GM21528 (cell line): ENCODE measurements at regions not wholly inside any gene's neighbourhood (a gene's known extent, or its start where the extent isn't known, plus 50 kb on each side); places are given as distances from the start of the nearest gene placed in this dataset.
"Not testable (repeated sequence)": the region's sequence is repeated elsewhere in the genome, so short reads cannot be mapped to it uniquely, and the experiment has no call there.

Experiments
- ATAC-seq: cut with Tn5 transposase; IDR thresholded peaks from one replicate; pipeline ENCODE4 v1.9.1; 2021; ENCODE audit warnings: mild to moderate bottlenecking, moderate library complexity; ENCODE audit not compliant: unreplicated experiment, low FRiP score

- ATAC-seq = not testable (repeated sequence)
Measured at GRCh38 chrX:1105031-1105430, 107.4 kb downstream of the CRLF2 start.

GRCh38 chrX:1103360-1103759 is 109.1 kb downstream of the CRLF2 start:
- ATAC-seq = no peak

GRCh38 chrX:1102786-1103185 is 109.7 kb downstream of the CRLF2 start:
- no peak for ATAC-seq

GRCh38 chrX:1102221-1102620 is 110.2 kb downstream of the CRLF2 start:
- not testable (repeated sequence) for ATAC-seq

- no peak for ATAC-seq
Measured at GRCh38 chrX:1099146-1099770, 113.2 kb downstream of the CRLF2 start.

GRCh38 chrX:1097328-1097727 is 115.1 kb downstream of the CRLF2 start:
- no peak for ATAC-seq

- no peak for ATAC-seq
Measured at GRCh38 chrX:1094566-1095333, 117.7 kb downstream of the CRLF2 start.

GRCh38 chrX:1093586-1094421 is 118.6 kb downstream of the CRLF2 start:
- no peak for ATAC-seq

- ATAC-seq = no peak
Measured at GRCh38 chrX:1093121-1093520, 119.3 kb downstream of the CRLF2 start.

GRCh38 chrX:1086444-1087409 is 125.7 kb downstream of the CRLF2 start:
- no peak for ATAC-seq

GRCh38 chrX:1085871-1086270 is 126.6 kb downstream of the CRLF2 start:
- not testable (repeated sequence) for ATAC-seq

GRCh38 chrX:1084689-1085088 is 127.8 kb downstream of the CRLF2 start:
- ATAC-seq = no peak

GRCh38 chrX:1076871-1077651 is 135.4 kb downstream of the CRLF2 start:
- no peak for ATAC-seq

- ATAC-seq = no peak
Measured at GRCh38 chrX:1075741-1076140, 136.7 kb downstream of the CRLF2 start.

GRCh38 chrX:1075156-1075555 is 137.3 kb downstream of the CRLF2 start:
- no peak for ATAC-seq

GRCh38 chrX:1074755-1075154 is 137.7 kb downstream of the CRLF2 start:
- ATAC-seq = no peak

- ATAC-seq = no peak
Measured at GRCh38 chrX:1074172-1074571, 138.3 kb downstream of the CRLF2 start.

GRCh38 chrX:1072637-1073377 is 139.6 kb downstream of the CRLF2 start:
- ATAC-seq = no peak

- ATAC-seq = no peak
Measured at GRCh38 chrX:1071351-1071750, 141.1 kb downstream of the CRLF2 start.
